Transverse colon (tissue), 3 donors: ENCODE measurements at regions not wholly inside any gene's neighbourhood (a gene's known extent, or its start where the extent isn't known, plus 50 kb on each side); places are given as distances from the start of the nearest gene placed in this dataset.

Experiments used
- CTCF ChIP-seq, 5 experiments: fragments of 200-600 bp in 3 of 5; fragments of 450-650 bp in 2 of 5; sonication (generic) in 3 of 5; IDR thresholded peaks; 1 replicate in 2 of 5; 2 replicates in 3 of 5; pipeline ENCODE4 v1.5.1; 2016 to 2017; ENCODE audit warnings: antibody characterized with exemption in 5 of 5, inconsistent platforms in 3 of 5, mild to moderate bottlenecking in 2 of 5, moderate library complexity in 1 of 5
- POLR2A ChIP-seq: fragments of 450-650 bp; IDR thresholded peaks from one replicate; pipeline ENCODE4 v1.6.1; 2016; ENCODE audit warnings: antibody characterized with exemption, mild to moderate bottlenecking, moderate library complexity

- TF ChIP-seq POLR2A: no peak
- no peak for TF ChIP-seq CTCF (IDR thresholded peaks at IDR 0.05)
These were observed 435.9 kb upstream of the SGCG start for GRCh38 chr13:22744688-22745452.
